ENCODE measurements at regions not wholly inside any gene's neighbourhood (a gene's known extent, or its start where the extent isn't known, plus 50 kb on each side); places are given as distances from the start of the nearest gene placed in this dataset.

DNA sequence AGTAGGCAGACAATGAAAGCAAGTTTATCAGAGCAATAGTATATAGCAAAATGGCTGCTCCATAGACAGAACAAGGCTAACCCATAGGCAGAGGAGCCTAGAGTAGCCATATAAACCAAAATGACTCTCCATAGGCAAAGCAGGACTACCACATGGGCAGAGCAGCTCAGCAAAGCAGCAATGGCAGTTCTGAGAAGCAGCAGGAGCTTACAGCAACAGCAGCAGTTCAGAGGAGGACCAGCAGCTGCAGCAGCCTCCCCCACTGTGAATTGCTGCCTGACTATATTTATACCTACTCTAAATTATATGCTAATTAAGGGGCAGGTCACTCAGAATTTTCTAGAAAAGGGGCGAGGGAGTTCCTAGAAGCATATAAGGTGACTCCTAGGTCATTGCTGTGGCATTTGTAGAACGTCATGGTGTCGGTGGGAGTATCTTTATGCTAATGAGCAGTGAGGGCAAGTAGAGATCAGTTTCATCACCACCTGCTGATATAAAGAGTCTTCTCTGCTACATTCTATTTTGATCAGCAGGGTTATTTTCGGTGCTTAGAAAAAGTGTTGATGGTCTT, 1115.5 kb downstream of the DTWD2 start:
- TF ChIP-seq, protein P1, sequence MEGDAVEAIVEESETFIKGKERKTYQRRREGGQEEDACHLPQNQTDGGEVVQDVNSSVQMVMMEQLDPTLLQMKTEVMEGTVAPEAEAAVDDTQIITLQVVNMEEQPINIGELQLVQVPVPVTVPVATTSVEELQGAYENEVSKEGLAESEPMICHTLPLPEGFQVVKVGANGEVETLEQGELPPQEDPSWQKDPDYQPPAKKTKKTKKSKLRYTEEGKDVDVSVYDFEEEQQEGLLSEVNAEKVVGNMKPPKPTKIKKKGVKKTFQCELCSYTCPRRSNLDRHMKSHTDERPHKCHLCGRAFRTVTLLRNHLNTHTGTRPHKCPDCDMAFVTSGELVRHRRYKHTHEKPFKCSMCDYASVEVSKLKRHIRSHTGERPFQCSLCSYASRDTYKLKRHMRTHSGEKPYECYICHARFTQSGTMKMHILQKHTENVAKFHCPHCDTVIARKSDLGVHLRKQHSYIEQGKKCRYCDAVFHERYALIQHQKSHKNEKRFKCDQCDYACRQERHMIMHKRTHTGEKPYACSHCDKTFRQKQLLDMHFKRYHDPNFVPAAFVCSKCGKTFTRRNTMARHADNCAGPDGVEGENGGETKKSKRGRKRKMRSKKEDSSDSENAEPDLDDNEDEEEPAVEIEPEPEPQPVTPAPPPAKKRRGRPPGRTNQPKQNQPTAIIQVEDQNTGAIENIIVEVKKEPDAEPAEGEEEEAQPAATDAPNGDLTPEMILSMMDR (IDR thresholded peaks at IDR 0.05; ENCODE audit: low read depth, low read length, missing control alignments) = no peak
- DNase-seq (ENCODE audit: low read depth) = no peak

DNA sequence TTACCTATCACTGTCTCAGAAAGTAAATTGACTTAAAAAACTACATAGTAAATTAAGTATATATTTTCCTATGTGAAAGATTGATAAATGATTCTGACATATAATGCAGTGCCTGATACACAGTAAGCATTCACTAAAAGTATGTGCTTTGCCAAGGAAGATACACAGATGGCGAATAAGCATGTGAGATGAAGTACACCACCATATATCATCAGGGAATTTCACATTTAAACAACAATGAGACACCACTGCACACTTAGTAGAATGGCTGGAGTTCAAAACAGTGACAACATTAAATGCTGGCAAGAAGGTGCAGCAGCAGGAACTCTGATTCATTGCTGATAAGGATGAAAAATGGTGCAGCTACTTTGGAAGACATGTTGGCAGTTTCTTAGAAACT, 1118.8 kb downstream of the DTWD2 start:
- TF ChIP-seq, protein P1 (IDR thresholded peaks at IDR 0.05; ENCODE audit: low read depth, low read length, missing control alignments) = no peak
- DNase-seq (ENCODE audit: low read depth) = no peak
- no peak overlapping the region for H3K4me3 ChIP-seq (ENCODE audit: low read depth, low read length)

More for the DNA sequence above, 1115.5 kb downstream of the DTWD2 start:
- H3K4me3 ChIP-seq (ENCODE audit: low read depth, low read length) = no peak overlapping the region

DNA sequence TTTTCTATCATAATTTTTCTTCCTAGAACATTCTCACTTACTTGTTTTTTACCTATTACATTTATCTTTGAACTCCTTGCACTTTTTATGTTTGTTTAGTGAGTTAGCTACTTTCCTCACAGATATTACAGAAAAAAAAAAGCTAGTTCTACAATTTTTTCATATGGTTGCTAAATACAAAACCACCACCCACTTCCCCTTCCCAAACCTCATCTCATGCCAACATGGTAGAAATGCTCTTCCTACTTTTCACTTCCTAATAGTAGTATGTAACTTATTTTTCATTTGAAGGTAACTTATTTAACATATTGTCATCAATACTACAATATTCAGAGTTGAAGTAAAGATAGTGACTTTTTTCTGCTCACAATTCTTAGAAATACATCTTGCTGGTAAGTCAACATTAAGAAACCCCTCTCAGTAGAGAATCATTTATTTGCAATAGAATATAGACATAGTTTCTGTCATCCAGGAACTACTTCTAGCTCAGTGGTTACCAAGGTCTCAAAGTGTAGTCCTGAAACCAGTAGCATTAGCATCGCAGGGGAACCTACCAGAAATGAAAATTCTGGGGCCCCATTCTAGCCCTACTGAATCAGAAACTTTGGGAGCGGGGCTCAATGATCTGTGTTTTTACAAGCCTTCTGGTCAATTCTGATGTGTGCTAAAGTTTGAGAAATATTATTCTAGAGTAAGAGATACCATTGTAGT, 1124.6 kb downstream of the DTWD2 start:
- no peak overlapping the region for H3K4me3 ChIP-seq (ENCODE audit: low read depth, low read length)
- DNase-seq (ENCODE audit: low read depth) = no peak
- TF ChIP-seq, protein P1 (IDR thresholded peaks at IDR 0.05; ENCODE audit: low read depth, low read length, missing control alignments) = no peak

DNA sequence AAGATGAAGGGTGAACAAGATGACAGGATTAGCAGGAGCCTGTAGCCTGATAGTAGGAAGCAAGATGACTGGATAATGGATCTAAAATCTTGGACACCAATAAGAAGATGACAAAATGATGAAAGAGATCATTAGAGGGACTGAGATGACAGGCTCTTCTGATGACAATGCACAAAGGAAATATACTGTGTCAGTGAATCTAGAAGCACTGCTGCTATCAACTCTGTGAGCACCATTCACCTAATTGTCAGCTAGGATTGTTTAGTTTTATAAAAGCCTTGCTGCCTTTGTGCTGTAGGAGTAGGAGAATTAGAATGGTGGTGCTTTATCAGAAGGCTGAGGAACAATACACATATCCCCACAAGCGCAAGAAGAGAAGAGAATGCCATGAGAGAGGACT, 1127.8 kb downstream of the DTWD2 start:
- H3K4me3 ChIP-seq (ENCODE audit: low read depth, low read length) = no peak overlapping the region
- TF ChIP-seq, protein P1 (IDR thresholded peaks at IDR 0.05; ENCODE audit: low read depth, low read length, missing control alignments) = no peak
- no peak for DNase-seq (ENCODE audit: low read depth)

DNA sequence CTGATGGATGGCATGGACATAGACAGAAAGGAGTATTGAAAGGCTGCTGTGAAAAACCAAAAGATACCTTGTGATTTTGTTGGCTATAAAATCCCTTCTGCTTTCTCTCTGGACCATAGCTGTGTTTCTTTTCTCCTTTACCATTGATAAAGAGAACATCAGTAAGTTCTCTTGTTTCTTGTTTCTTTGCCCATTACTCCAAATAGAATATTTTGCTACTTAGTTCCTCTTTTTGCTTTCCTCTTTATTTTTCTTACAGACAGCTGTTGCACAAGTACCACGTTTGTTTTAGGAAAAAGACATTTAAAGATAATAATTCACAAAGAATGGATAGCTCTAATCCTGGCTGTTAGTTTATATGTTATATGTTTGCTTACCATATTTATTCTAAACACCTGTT, 1129.2 kb downstream of the DTWD2 start:
- no peak overlapping the region for H3K4me3 ChIP-seq (ENCODE audit: low read depth, low read length)
- TF ChIP-seq, protein P1 (IDR thresholded peaks at IDR 0.05; ENCODE audit: low read depth, low read length, missing control alignments) = no peak
- DNase-seq (ENCODE audit: low read depth) = no peak

DNA sequence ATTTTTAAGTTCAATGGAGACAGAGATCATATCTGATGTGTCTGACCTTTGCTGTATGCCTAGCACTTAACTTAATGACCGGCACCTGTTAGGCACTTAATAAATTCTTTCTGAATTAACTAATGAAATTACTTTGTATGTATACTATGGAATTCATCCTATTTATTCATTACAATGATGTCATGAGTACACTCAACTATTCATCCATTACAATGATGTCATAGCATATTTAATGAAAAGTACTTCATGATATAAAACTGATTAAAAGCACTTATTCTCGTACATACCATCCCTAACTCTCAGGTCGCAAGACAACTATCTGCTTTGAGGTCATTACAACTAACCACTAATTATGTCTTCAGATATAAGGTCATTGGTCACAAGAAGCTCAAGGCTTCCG, 1131.6 kb downstream of the DTWD2 start:
- H3K4me3 ChIP-seq (ENCODE audit: low read depth, low read length) = no peak overlapping the region
- TF ChIP-seq, protein P1 (IDR thresholded peaks at IDR 0.05; ENCODE audit: low read depth, low read length, missing control alignments) = no peak
- no peak for DNase-seq (ENCODE audit: low read depth)

DNA sequence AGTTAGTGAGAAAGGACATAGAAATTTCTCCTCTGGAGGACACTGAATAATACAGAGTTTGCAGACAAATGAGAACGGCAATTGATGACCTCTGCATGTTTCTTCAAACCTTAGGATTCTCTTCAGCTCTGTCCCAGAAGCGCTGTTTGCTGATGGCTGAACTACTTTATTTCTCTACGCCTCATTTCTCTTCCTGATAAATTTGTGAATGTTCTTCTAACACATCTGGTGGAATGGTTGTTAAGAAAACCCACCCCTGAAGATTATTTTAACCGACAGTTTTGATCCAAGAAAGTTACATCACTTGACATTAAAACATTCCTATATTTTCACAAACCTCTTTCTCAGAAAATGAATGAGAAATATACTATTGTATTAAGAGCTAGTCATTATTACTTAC, 1150.6 kb downstream of the DTWD2 start:
- no peak for DNase-seq (ENCODE audit: low read depth)
- TF ChIP-seq, protein P1 (IDR thresholded peaks at IDR 0.05; ENCODE audit: low read depth, low read length, missing control alignments) = no peak
- H3K4me3 ChIP-seq (ENCODE audit: low read depth, low read length) = no peak overlapping the region
